HepG2 (cell line): ENCODE measurements at regions not wholly inside any gene's neighbourhood (a gene's known extent, or its start where the extent isn't known, plus 50 kb on each side); places are given as distances from the start of the nearest gene placed in this dataset.

Source experiments
- ATAC-seq: fragments of 200-7000 bp; cut with Tn5 transposase; 3 replicates; pipeline ENCODE4 v1.9.1; 2020; ENCODE audit warnings: mild to moderate bottlenecking, moderate library complexity
- BruUV-seq: library from RNA; stranded (reverse); fragments of 400-500 nt; replicated peaks from 2 replicates; lab custom pipeline; 2021; lab: Mats Ljungman, UMichigan
- CTCF ChIA-PET: fragments of 300-600 bp; formaldehyde crosslinking; extraction: SDS; loops from one replicate; lab custom pipeline; 2021; ENCODE audit warnings: low total read pairs, inconsistent platforms, low intra/inter-chr PET ratio; lab: Yijun Ruan, JAX
- POLR2A ChIA-PET: fragments of 350-600 bp; sonication (Branson Sonifier 250); formaldehyde crosslinking; loops from one replicate; lab custom pipeline; 2020; ENCODE audit warnings: antibody characterized with exemption, inconsistent platforms; lab: Yijun Ruan, JAX
- DNase-seq: peaks from one replicate; pipeline ENCODE4 v3.0.0-alpha.2; 2015; ENCODE audit warnings: low spot score
- FAIRE-seq: peaks from 3 replicates; lab custom pipeline; 2011; peaks lifted over from hg19 to GRCh38; lab: Jason Lieb, UNC
- H2AFZ ChIP-seq: one replicate; pipeline ENCODE4 v1.6.1; 2011; ENCODE audit warnings: low read length, inconsistent platforms
- H3K27ac ChIP-seq: fragments of 300-600 bp; 3 replicates; pipeline ENCODE4 v1.8.0; 2011; ENCODE audit warnings: mixed run types, mild to moderate bottlenecking, mixed read lengths, low read length, inconsistent platforms; ENCODE audit not compliant: insufficient read depth; ENCODE audit errors: extremely low read length
- H3K27me3 ChIP-seq, 2 experiments: fragments of 200-600 bp in 1 of 2; 2 replicates in 1 of 2; 3 replicates in 1 of 2; pipeline versions ENCODE4 v1.6.0 to v1.8.0; 2011; ENCODE audit warnings: low read length in 2 of 2, mild to moderate bottlenecking in 2 of 2, moderate library complexity in 2 of 2, inconsistent platforms in 1 of 2; ENCODE audit not compliant: insufficient read depth in 2 of 2, control insufficient read depth in 1 of 2
- H3K36me3 ChIP-seq, 2 experiments: fragments of 200-600 bp in 1 of 2; replicated peaks in 1 of 2; 2 replicates in 1 of 2; 3 replicates in 1 of 2; pipeline versions ENCODE4 v1.5.1 to v1.8.0; 2011; ENCODE audit warnings: low read length in 2 of 2, inconsistent platforms in 1 of 2; ENCODE audit not compliant: insufficient read depth in 2 of 2, control insufficient read depth in 1 of 2
- H3K4me1 ChIP-seq: 2 replicates; pipeline ENCODE4 v1.5.1; 2012; ENCODE audit warnings: low read length, inconsistent platforms; ENCODE audit not compliant: insufficient read depth
- H3K4me2 ChIP-seq: 2 replicates; pipeline ENCODE4 v1.6.0; 2011; ENCODE audit warnings: low read depth, low read length, inconsistent platforms
- H3K4me3 ChIP-seq, 3 experiments: fragments of 200-600 bp in 1 of 3; sonication (generic), shearing (Covaris generic) in 1 of 3; replicated peaks in 1 of 3; 2 replicates each; pipeline ENCODE4 v1.5.1; 2011 to 2016; ENCODE audit warnings: low read length in 3 of 3, inconsistent platforms in 2 of 3, low read depth in 2 of 3, mild to moderate bottlenecking in 2 of 3, control low read depth in 1 of 3, mixed read lengths in 1 of 3; ENCODE audit not compliant: insufficient read depth in 1 of 3
- H3K79me2 ChIP-seq: one replicate; pipeline ENCODE4 v1.6.1; 2011; ENCODE audit warnings: low read length, inconsistent platforms; ENCODE audit not compliant: insufficient read depth
- H3K9ac ChIP-seq: 2 replicates; pipeline ENCODE4 v1.6.0; 2011; ENCODE audit warnings: mild to moderate bottlenecking, low read depth, low read length, inconsistent platforms; ENCODE audit not compliant: insufficient read depth
- H3K9me3 ChIP-seq: 2 replicates; pipeline ENCODE4 v1.5.1; 2012; ENCODE audit warnings: mild to moderate bottlenecking, low read length
- H4K20me1 ChIP-seq: 2 replicates; pipeline ENCODE4 v1.6.0; 2011; ENCODE audit warnings: inconsistent platforms, mild to moderate bottlenecking, low read length, moderate library complexity; ENCODE audit not compliant: insufficient read depth
- FOXA3 ChIP-seq: IDR thresholded peaks from 2 replicates; pipeline ENCODE4 v1.6.1; 2016; ENCODE audit warnings: missing genetic modification reagents, missing compliant biosample characterization
- GFI1 ChIP-seq: sonication (generic); formaldehyde crosslinking; IDR thresholded peaks from 2 replicates; pipeline ENCODE4 v1.5.0; 2020; ENCODE audit warnings: missing genetic modification reagents, mild to moderate bottlenecking, borderline replicate concordance
- MED13 ChIP-seq: sonication (generic); formaldehyde crosslinking; IDR thresholded peaks from 2 replicates; pipeline ENCODE4 v1.5.0; 2020; ENCODE audit warnings: missing genetic modification reagents
- PPARG ChIP-seq: conservative IDR thresholded peaks from 2 replicates; pipeline ENCODE4 v1.6.1; 2016; ENCODE audit warnings: missing biosample characterization, missing genetic modification reagents
- STAT5B ChIP-seq: sonication (generic); formaldehyde crosslinking; IDR thresholded peaks from 2 replicates; pipeline ENCODE4 v1.4.0; 2020; ENCODE audit warnings: missing genetic modification reagents
- U2AF2 ChIP-seq: fragments of 200-400 bp; formaldehyde crosslinking; IDR thresholded peaks from 2 replicates; pipeline ENCODE4 v1.6.1; 2017; ENCODE audit warnings: low read depth, mild to moderate bottlenecking, low read length
- ZNF260 ChIP-seq: sonication (generic); formaldehyde crosslinking; IDR thresholded peaks from 2 replicates; pipeline ENCODE4 v1.4.0; 2020; ENCODE audit warnings: missing genetic modification reagents, low read depth, mild to moderate bottlenecking, borderline replicate concordance
- ZNF501 ChIP-seq: sonication (generic); formaldehyde crosslinking; IDR thresholded peaks from 2 replicates; pipeline ENCODE4 v1.5.1; 2020; ENCODE audit warnings: mild to moderate bottlenecking, moderate library complexity, missing genetic modification reagents
- ZNF737 ChIP-seq: sonication (generic); formaldehyde crosslinking; IDR thresholded peaks from 2 replicates; pipeline ENCODE4 v1.5.0; 2020; ENCODE audit warnings: missing genetic modification reagents, mild to moderate bottlenecking, borderline replicate concordance
- WGBS: methylation state at CpG from one replicate; pipeline ENCODE4 v1.1.6; 2017; ENCODE audit warnings: low lambda C conversion rate; 5-methylcytosine and 5-hydroxymethylcytosine counted together
- in situ Hi-C: cut with HindIII; loops from 2 replicates; pipeline ENCODE4 v1.10.0; 2017; ENCODE audit warnings: low pct_unique_long_range_greater_than_20kb; ENCODE audit not compliant: extremely low pct_ligation_motif_present
- intact Hi-C: fragments of 100-400 bp; cut with micrococcal nuclease; formaldehyde crosslinking; loops from one replicate; pipeline ENCODE4 v1.10.0; 2022; ENCODE audit not compliant: unreplicated experiment
- TF ChIP-seq, protein P1 (sequence below): sonication (generic); formaldehyde crosslinking; IDR thresholded peaks from 2 replicates; pipeline ENCODE4 v1.5.1; 2020; ENCODE audit warnings: mild to moderate bottlenecking, moderate library complexity, missing genetic modification reagents

DNA sequence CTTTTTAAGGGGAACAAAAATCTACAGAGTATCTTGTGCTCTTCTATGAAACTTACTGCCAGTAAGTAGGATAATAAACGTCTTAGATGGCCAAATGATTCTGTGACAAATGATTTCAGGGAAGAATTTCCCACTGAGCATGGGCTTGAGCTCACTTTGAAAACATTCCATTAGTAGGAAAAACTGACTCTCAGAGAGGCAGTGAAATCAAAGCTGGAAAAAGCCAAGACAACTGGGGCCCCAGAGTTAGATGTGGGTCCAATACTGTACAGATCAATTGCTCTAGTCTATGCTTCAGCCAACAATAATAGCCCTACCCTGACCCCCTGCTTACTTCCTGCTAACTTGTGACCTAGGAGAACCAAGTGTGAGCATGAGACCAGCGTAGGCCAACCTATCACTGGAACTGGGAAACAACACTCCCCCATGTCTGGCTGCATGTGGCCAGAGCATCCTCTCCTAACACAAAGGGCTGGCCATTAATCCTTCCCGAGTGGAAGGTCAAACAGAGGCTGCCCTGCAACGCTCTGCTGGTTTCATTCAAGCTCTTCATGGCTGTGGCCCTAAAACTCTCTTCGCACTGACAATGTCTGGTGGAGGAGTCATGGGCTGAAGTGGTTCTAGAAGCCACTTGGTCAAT, 68.8 kb downstream of the FOXB1 start (continued):
- TF ChIP-seq ZNF737 (CRISPR knock-in tag) = no peak
- TF ChIP-seq ZNF260 (CRISPR knock-in tag) = no peak

DNA sequence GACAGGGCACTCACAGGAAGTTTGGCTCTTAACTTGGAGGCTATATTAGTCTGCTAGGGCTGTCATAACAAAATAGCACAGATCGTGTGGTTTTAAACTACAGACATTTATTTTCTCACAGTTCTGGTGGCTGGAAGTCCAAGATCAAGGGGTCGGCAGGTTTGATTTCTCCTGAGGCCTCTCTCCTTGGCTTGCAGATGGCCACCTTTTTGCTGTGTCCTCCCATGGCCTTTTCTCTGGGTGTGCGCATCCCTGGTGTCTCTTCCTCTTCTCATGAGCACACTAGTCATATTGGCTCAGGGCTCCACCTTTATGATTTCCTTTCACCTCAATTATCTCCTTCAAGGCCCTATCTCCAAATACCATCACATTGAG, 69.3 kb downstream of the FOXB1 start:
- FAIRE-seq = no peak
- CTCF ChIA-PET = no interaction called here
- no peak for ATAC-seq
- Histone ChIP-seq H3K4me3 (no peak overlapping the region), H3K27me3 (peaks cover 0 to 18% of the 10 kb centered on the region in 2 experiments; a peak in 2 of 5 replicates), H3K9me3 (no peaks in the 10 kb centered on the region), H3K36me3 (no peaks in the 10 kb centered on the region), H3K79me2 (no peaks in the 10 kb centered on the region), H4K20me1 (no peaks in the 10 kb centered on the region), H3K4me2 (no peak overlapping the region), H3K4me1 (no peaks in the 10 kb centered on the region), H3K9ac (no peak overlapping the region), H2AFZ (no peak overlapping the region), H3K27ac (no peak overlapping the region)
- in situ Hi-C loops = no loop called here
- no TSS peak for BruUV-seq
- no peak for TF ChIP-seq U2AF2
- TF ChIP-seq, protein P1, sequence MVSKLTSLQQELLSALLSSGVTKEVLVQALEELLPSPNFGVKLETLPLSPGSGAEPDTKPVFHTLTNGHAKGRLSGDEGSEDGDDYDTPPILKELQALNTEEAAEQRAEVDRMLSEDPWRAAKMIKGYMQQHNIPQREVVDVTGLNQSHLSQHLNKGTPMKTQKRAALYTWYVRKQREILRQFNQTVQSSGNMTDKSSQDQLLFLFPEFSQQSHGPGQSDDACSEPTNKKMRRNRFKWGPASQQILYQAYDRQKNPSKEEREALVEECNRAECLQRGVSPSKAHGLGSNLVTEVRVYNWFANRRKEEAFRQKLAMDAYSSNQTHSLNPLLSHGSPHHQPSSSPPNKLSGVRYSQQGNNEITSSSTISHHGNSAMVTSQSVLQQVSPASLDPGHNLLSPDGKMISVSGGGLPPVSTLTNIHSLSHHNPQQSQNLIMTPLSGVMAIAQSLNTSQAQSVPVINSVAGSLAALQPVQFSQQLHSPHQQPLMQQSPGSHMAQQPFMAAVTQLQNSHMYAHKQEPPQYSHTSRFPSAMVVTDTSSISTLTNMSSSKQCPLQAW (CRISPR knock-in tag) = no peak
- TF ChIP-seq FOXA3 = no peak
- no peak for TF ChIP-seq MED13 (CRISPR knock-in tag)
- TF ChIP-seq PPARG = no peak
- TF ChIP-seq GFI1 = no peak
- no peak for TF ChIP-seq STAT5B (CRISPR knock-in tag)
- TF ChIP-seq ZNF501 (CRISPR knock-in tag) = no peak
- intact Hi-C loops = no loop called here
- DNase-seq = no peak
- POLR2A ChIA-PET = no interaction called here
- 93% methylated on average over 2 of the region's 3 CpGs for WGBS
